ENCODE measurements at regions not wholly inside any gene's neighbourhood (a gene's known extent, or its start where the extent isn't known, plus 50 kb on each side); places are given as distances from the start of the nearest gene placed in this dataset.

- TF ChIP-seq, protein P1, sequence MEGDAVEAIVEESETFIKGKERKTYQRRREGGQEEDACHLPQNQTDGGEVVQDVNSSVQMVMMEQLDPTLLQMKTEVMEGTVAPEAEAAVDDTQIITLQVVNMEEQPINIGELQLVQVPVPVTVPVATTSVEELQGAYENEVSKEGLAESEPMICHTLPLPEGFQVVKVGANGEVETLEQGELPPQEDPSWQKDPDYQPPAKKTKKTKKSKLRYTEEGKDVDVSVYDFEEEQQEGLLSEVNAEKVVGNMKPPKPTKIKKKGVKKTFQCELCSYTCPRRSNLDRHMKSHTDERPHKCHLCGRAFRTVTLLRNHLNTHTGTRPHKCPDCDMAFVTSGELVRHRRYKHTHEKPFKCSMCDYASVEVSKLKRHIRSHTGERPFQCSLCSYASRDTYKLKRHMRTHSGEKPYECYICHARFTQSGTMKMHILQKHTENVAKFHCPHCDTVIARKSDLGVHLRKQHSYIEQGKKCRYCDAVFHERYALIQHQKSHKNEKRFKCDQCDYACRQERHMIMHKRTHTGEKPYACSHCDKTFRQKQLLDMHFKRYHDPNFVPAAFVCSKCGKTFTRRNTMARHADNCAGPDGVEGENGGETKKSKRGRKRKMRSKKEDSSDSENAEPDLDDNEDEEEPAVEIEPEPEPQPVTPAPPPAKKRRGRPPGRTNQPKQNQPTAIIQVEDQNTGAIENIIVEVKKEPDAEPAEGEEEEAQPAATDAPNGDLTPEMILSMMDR (IDR thresholded peaks at IDR 0.05): no peak
- TF ChIP-seq EP300 (IDR thresholded peaks at IDR 0.05) (no peak), POLR2A (IDR thresholded peaks at IDR 0.05) (no peak)
- Histone ChIP-seq H3K27ac (no peak overlapping the region), H3K27me3 (no peaks in the 10 kb centered on the region), H3K9me3 (no peaks in the 10 kb centered on the region), H3K4me1 (peaks cover 0 to 7% (median 0%) of the 10 kb centered on the region in 4 donors), H3K36me3 (no peaks in the 10 kb centered on the region), H3K4me3 (no peak overlapping the region)
- DNase-seq (ENCODE audit: low spot score in 2 of 2): no peak
- WGBS, 2 donors: 69 to 73% methylated on average over 3 of the region's 3 CpGs
These were observed 179.3 kb downstream of the C1D start for GRCh38 chr2:67883316-67884087.

GRCh38 chr2:67888351-67889005 lies 174.3 kb downstream of the C1D start:
- H3K4me3 ChIP-seq: no peak overlapping the region
- H3K27ac ChIP-seq: no peak overlapping the region
- no peaks in the 10 kb centered on the region for H3K27me3 ChIP-seq
- H3K4me1 ChIP-seq: no peaks in the 10 kb centered on the region
- no peak for DNase-seq (ENCODE audit: low spot score in 2 of 2)
- no peaks in the 10 kb centered on the region for H3K36me3 ChIP-seq
- no peaks in the 10 kb centered on the region for H3K9me3 ChIP-seq
- TF ChIP-seq POLR2A (IDR thresholded peaks at IDR 0.05) (no peak), EP300 (IDR thresholded peaks at IDR 0.05) (no peak)
- TF ChIP-seq, protein P1 (IDR thresholded peaks at IDR 0.05): no peak

DNA sequence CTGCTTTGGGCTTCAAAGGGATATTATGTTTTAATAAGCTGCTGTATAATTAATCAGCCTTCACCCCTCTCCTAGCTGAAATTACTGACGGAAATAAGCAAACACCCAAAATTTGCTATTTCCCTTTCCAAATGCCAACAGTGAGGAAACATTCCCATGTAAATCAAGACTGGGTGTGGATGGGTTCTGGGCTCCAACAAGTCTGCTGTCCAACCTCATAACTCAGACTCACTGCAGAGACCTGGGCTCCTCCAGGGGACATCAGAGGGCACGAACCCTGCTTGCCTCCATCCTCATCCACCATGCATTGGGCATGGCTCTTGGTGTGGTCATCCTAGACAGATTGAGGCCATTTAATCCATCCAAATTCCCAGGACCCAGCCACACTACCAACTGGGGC lies 173.7 kb downstream of the C1D start:
- no peak overlapping the region for H3K4me3 ChIP-seq
- no peaks in the 10 kb centered on the region for H3K4me1 ChIP-seq
- no peaks in the 10 kb centered on the region for H3K36me3 ChIP-seq
- WGBS, 2 donors: 69 to 82% methylated on average over 2 of the region's 2 CpGs
- H3K9me3 ChIP-seq: no peaks in the 10 kb centered on the region
- no peak for DNase-seq (ENCODE audit: low spot score in 2 of 2)
- TF ChIP-seq, protein P1 (IDR thresholded peaks at IDR 0.05): no peak
- TF ChIP-seq POLR2A (IDR thresholded peaks at IDR 0.05): no peak
- TF ChIP-seq EP300 (IDR thresholded peaks at IDR 0.05): no peak
- no peak overlapping the region for H3K27ac ChIP-seq
- no peaks in the 10 kb centered on the region for H3K27me3 ChIP-seq

- WGBS, 2 donors: 91 to 92% methylated on average over 1 of the region's 1 CpG
- H3K4me1 ChIP-seq: no peaks in the 10 kb centered on the region
- DNase-seq (ENCODE audit: low spot score in 2 of 2): no peak
- TF ChIP-seq, protein P1 (IDR thresholded peaks at IDR 0.05): no peak
- no peak for TF ChIP-seq POLR2A (IDR thresholded peaks at IDR 0.05)
- TF ChIP-seq EP300 (IDR thresholded peaks at IDR 0.05): no peak
- H3K36me3 ChIP-seq: no peaks in the 10 kb centered on the region
- no peaks in the 10 kb centered on the region for H3K27me3 ChIP-seq
- no peak overlapping the region for H3K27ac ChIP-seq
- no peaks in the 10 kb centered on the region for H3K9me3 ChIP-seq
- H3K4me3 ChIP-seq: no peak overlapping the region
These were observed 171.2 kb downstream of the C1D start for GRCh38 chr2:67891642-67892041.

DNA sequence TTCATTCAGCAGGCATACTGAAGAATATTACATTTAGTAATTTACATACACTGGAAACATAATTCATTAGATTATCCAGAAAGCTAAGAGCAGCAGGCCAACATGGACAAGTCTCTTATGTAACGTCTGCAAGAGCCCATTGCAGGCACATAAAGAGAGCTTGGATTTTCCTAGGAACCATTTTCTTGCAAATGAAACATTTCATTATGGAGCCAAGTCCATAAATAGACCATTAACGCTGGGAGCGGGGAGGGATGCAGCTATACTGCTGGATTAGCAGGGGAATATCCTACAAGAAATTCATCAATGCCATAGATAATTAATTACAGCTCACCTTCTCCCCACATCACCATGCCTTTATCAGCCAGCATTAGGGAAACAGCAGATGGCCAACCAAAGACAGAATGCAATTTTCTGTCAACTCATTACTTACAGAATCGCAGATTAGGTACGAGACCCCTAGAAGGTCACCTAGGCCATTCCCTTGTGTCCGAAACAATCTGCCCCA lies 170.4 kb downstream of the C1D start:
- Histone ChIP-seq H3K27ac (no peak overlapping the region), H3K4me3 (no peak overlapping the region), H3K4me1 (no peaks in the 10 kb centered on the region), H3K27me3 (no peaks in the 10 kb centered on the region), H3K9me3 (no peaks in the 10 kb centered on the region), H3K36me3 (no peaks in the 10 kb centered on the region)
- no peak for DNase-seq (ENCODE audit: low spot score in 2 of 2)
- 68 to 76% methylated on average over 6 of the region's 6 CpGs for WGBS, 2 donors
- TF ChIP-seq EP300 (IDR thresholded peaks at IDR 0.05): no peak
- TF ChIP-seq, protein P1 (IDR thresholded peaks at IDR 0.05): no peak
- TF ChIP-seq POLR2A (IDR thresholded peaks at IDR 0.05): no peak

All from tibial nerve (tissue), 4 donors.